WTC11 (cell line): ENCODE measurements at regions not wholly inside any gene's neighbourhood (a gene's known extent, or its start where the extent isn't known, plus 50 kb on each side); places are given as distances from the start of the nearest gene placed in this dataset.

ENCODE experiments used
- ATAC-seq: fragments of 200-7000 bp; cut with Tn5 transposase; 2 replicates; pipeline ENCODE4 v1.10.0; 2021; ENCODE audit warnings: mild to moderate bottlenecking, moderate library complexity
- CTCF ChIA-PET: fragments of 300-600 bp; sonication (Branson Sonifier 250); formaldehyde crosslinking; loops from one replicate; lab custom pipeline; 2021; ENCODE audit warnings: antibody characterized with exemption; lab: Charles Lee
- POLR2A ChIA-PET: fragments of 350-600 bp; sonication (Branson Sonifier 250); formaldehyde crosslinking; loops from one replicate; lab custom pipeline; 2021; ENCODE audit warnings: antibody characterized with exemption; lab: Charles Lee
- DNase-seq: peaks from one replicate; pipeline ENCODE4 v3.0.0; 2021; ENCODE audit warnings: low spot score
- H3K27ac Mint-ChIP-seq: 2 replicates; pipeline ENCODE4 v1.8.0; 2021; ENCODE audit warnings: mixed read lengths
- H3K27me3 Mint-ChIP-seq: 2 replicates; pipeline ENCODE4 v1.8.0; 2021; ENCODE audit warnings: low read depth, mild to moderate bottlenecking, moderate library complexity, mixed read lengths
- H3K36me3 Mint-ChIP-seq: 2 replicates; pipeline ENCODE4 v1.8.0; 2021; ENCODE audit warnings: mixed read lengths
- H3K4me1 Mint-ChIP-seq: 2 replicates; pipeline ENCODE4 v1.8.0; 2022; ENCODE audit warnings: mixed read lengths
- H3K4me3 Mint-ChIP-seq: 2 replicates; pipeline ENCODE4 v1.8.0; 2021; ENCODE audit warnings: mild to moderate bottlenecking, moderate library complexity, mixed read lengths
- H3K9me3 Mint-ChIP-seq: 2 replicates; pipeline ENCODE4 v1.8.0; 2021; ENCODE audit warnings: mixed read lengths
- ATF6 ChIP-seq: sonication (generic); formaldehyde crosslinking; IDR thresholded peaks from 2 replicates; pipeline ENCODE4 v1.8.1; 2023; ENCODE audit warnings: mild to moderate bottlenecking, missing genetic modification reagents
- ELF4 ChIP-seq: sonication (generic); formaldehyde crosslinking; IDR thresholded peaks from 2 replicates; pipeline ENCODE4 v1.8.1; 2022; ENCODE audit warnings: low read depth, mild to moderate bottlenecking, moderate library complexity, missing genetic modification reagents
- EMX1 ChIP-seq: fragments of 250-450 bp; sonication (Bioruptor Pico); IDR thresholded peaks from 2 replicates; pipeline ENCODE4 v1.8.0; 2021; ENCODE audit warnings: mild to moderate bottlenecking
- ESRRA ChIP-seq: sonication (generic); formaldehyde crosslinking; IDR thresholded peaks from 2 replicates; pipeline ENCODE4 v1.8.1; 2022; ENCODE audit warnings: mild to moderate bottlenecking, missing genetic modification reagents, borderline replicate concordance
- MLX ChIP-seq: sonication (generic); formaldehyde crosslinking; IDR thresholded peaks from 2 replicates; pipeline ENCODE4 v1.8.1; 2023; ENCODE audit warnings: mild to moderate bottlenecking, missing genetic modification reagents, moderate library complexity
- NFATC4 ChIP-seq: fragments of 250-450 bp; sonication (Bioruptor Pico); IDR thresholded peaks from 2 replicates; pipeline ENCODE4 v1.9.0; 2021; ENCODE audit warnings: mild to moderate bottlenecking
- NFYB ChIP-seq: sonication (generic); formaldehyde crosslinking; conservative IDR thresholded peaks from 2 replicates; pipeline ENCODE4 v1.8.0; 2022; ENCODE audit warnings: low read depth, missing genetic modification reagents
- OVOL2 ChIP-seq: fragments of 250-450 bp; sonication (Bioruptor Pico); IDR thresholded peaks from 2 replicates; pipeline ENCODE4 v1.9.0; 2021; ENCODE audit warnings: mild to moderate bottlenecking, borderline replicate concordance
- STAT6 ChIP-seq: sonication (generic); formaldehyde crosslinking; conservative IDR thresholded peaks from 2 replicates; pipeline ENCODE4 v1.8.1; 2023; ENCODE audit warnings: mild to moderate bottlenecking, low read depth, missing genetic modification reagents, moderate library complexity
- TEAD1 ChIP-seq: sonication (generic); formaldehyde crosslinking; IDR thresholded peaks from 2 replicates; pipeline ENCODE4 v1.8.0; 2022; ENCODE audit warnings: mild to moderate bottlenecking, missing genetic modification reagents
- TEAD4 ChIP-seq: sonication (generic); formaldehyde crosslinking; IDR thresholded peaks from 2 replicates; pipeline ENCODE4 v1.8.0; 2022; ENCODE audit warnings: mild to moderate bottlenecking, missing genetic modification reagents
- TP53 ChIP-seq: sonication (generic); formaldehyde crosslinking; IDR thresholded peaks from 2 replicates; pipeline ENCODE4 v1.8.1; 2023; ENCODE audit warnings: mild to moderate bottlenecking, missing genetic modification reagents
- USF1 ChIP-seq: sonication (generic); formaldehyde crosslinking; IDR thresholded peaks from 2 replicates; pipeline ENCODE4 v1.8.0; 2022; ENCODE audit warnings: mild to moderate bottlenecking, missing genetic modification reagents
- ZMAT4 ChIP-seq: fragments of 250-450 bp; sonication (Bioruptor Pico); IDR thresholded peaks from 2 replicates; pipeline ENCODE4 v1.9.0; 2021; ENCODE audit warnings: mild to moderate bottlenecking
- ZNF219 ChIP-seq: sonication (generic); formaldehyde crosslinking; IDR thresholded peaks from 2 replicates; pipeline ENCODE4 v1.8.0; 2023; ENCODE audit warnings: missing genetic modification reagents, mild to moderate bottlenecking, borderline replicate concordance
- ZNF281 ChIP-seq: sonication (generic); formaldehyde crosslinking; IDR thresholded peaks from 2 replicates; pipeline ENCODE4 v1.8.0; 2023; ENCODE audit warnings: mild to moderate bottlenecking, missing genetic modification reagents
- ZNF317 ChIP-seq: sonication (generic); formaldehyde crosslinking; IDR thresholded peaks from 2 replicates; pipeline ENCODE4 v1.8.1; 2023; ENCODE audit warnings: low read depth, mild to moderate bottlenecking, moderate library complexity, missing genetic modification reagents, borderline replicate concordance
- ZNF396 ChIP-seq: fragments of 250-450 bp; sonication (Bioruptor Pico); IDR thresholded peaks from 2 replicates; pipeline ENCODE4 v1.8.0; 2021; ENCODE audit warnings: mild to moderate bottlenecking, moderate library complexity, borderline replicate concordance
- ZNF671 ChIP-seq: fragments of 250-450 bp; sonication (Bioruptor Pico); IDR thresholded peaks from 2 replicates; pipeline ENCODE4 v1.8.0; 2021; ENCODE audit warnings: mild to moderate bottlenecking
- ZSCAN18 ChIP-seq: fragments of 250-450 bp; sonication (Bioruptor Pico); IDR thresholded peaks from 2 replicates; pipeline ENCODE4 v2.1.2; 2022; ENCODE audit warnings: mild to moderate bottlenecking, moderate library complexity

GRCh38 chr4:158322109-158322508, 111.8 kb downstream of the TMEM144 start:
- CTCF ChIA-PET, result no interaction called here
- no peak overlapping the region for H3K27ac Mint-ChIP-seq
- 0 out of 2 replicates have a peak, but pooled peaks cover 9% of the 10 kb centered on the region for H3K9me3 Mint-ChIP-seq
- no peak for ATAC-seq
- no peaks in the 10 kb centered on the region for H3K27me3 Mint-ChIP-seq
- H3K4me1 Mint-ChIP-seq, result peaks cover 3% of the 10 kb centered on the region
- H3K4me3 Mint-ChIP-seq, result no peak overlapping the region
- POLR2A ChIA-PET, result no interaction called here
- TF ChIP-seq ZNF317 (CRISPR knock-in tag) (no peak), ZSCAN18 (no peak), ATF6 (CRISPR knock-in tag) (no peak), TEAD1 (CRISPR knock-in tag) (no peak), ZMAT4 (CRISPR knock-in tag) (no peak), ZNF281 (no peak), ZNF396 (CRISPR knock-in tag) (no peak), EMX1 (CRISPR knock-in tag) (no peak), USF1 (no peak), TEAD4 (no peak), MLX (no peak), NFATC4 (CRISPR knock-in tag) (no peak), ESRRA (CRISPR knock-in tag) (no peak), ELF4 (no peak), NFYB (CRISPR knock-in tag) (no peak), ZNF219 (CRISPR knock-in tag) (no peak), OVOL2 (CRISPR knock-in tag) (no peak), STAT6 (CRISPR knock-in tag) (no peak), TP53 (CRISPR knock-in tag) (no peak), ZNF671 (CRISPR knock-in tag) (no peak)
- H3K36me3 Mint-ChIP-seq, result peaks cover 4% of the 10 kb centered on the region; the same call in 1 of the 2 replicates
- no peak for DNase-seq
